GM12891 (cell line): ENCODE measurements at regions not wholly inside any gene's neighbourhood (a gene's known extent, or its start where the extent isn't known, plus 50 kb on each side); places are given as distances from the start of the nearest gene placed in this dataset.

Experiments used
- DNase-seq: peaks from one replicate; pipeline ENCODE4 v3.0.0; 2011; ENCODE audit warnings: low spot score; ENCODE audit not compliant: insufficient read length
- FAIRE-seq: peaks from 2 replicates; lab custom pipeline; 2011; peaks lifted over from hg19 to GRCh38; lab: Jason Lieb, UNC
- PAX5 ChIP-seq: IDR thresholded peaks from 2 replicates; pipeline ENCODE4 v1.6.1; 2011; ENCODE audit warnings: low read length, moderate library complexity, mild to moderate bottlenecking; ENCODE audit not compliant: insufficient read depth, severe bottlenecking
- POLR2A ChIP-seq: IDR thresholded peaks from 2 replicates; pipeline ENCODE4 v1.6.1; 2011; ENCODE audit warnings: low read depth, low read length, control low read depth
- POLR2AphosphoS5 ChIP-seq: IDR thresholded peaks from 2 replicates; pipeline ENCODE4 v1.6.1; 2011; ENCODE audit warnings: low read depth, low read length, control low read depth
- POU2F2 ChIP-seq: IDR thresholded peaks from 2 replicates; pipeline ENCODE4 v1.6.1; 2011; ENCODE audit warnings: low read depth, mild to moderate bottlenecking, control low read depth, low read length, moderate library complexity
- SPI1 ChIP-seq: IDR thresholded peaks from 2 replicates; pipeline ENCODE4 v1.6.1; 2011; ENCODE audit warnings: low read depth, low read length, control low read depth
- TAF1 ChIP-seq: IDR thresholded peaks from 2 replicates; pipeline ENCODE4 v1.6.1; 2011; ENCODE audit warnings: low read depth, low read length, control low read depth

DNA sequence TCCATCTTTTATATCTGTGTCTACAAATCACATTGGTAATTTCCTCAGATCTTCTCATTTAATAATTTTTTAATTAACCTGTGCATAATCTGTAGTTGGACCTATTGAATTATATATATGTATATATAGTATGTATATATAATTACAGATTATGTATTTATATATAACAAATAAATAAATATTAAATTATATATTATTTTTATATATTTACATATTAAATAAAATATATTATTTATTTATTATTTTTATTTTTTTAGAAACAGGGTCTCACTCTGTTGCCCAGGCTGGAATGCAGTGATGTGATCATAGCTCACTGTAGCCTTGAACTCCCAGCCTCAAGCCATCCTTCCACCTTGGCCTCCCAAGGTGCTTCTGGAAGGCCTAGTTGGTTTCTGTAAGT is 197.9 kb downstream of the FGF9 start:
- DNase-seq = no peak
- no peak for TF ChIP-seq POLR2AphosphoS5
- TF ChIP-seq POU2F2 = no peak
- TF ChIP-seq SPI1 = no peak
- TF ChIP-seq PAX5 = no peak
- no peak for TF ChIP-seq POLR2A
- TF ChIP-seq TAF1 = no peak
- FAIRE-seq = no peak

DNA sequence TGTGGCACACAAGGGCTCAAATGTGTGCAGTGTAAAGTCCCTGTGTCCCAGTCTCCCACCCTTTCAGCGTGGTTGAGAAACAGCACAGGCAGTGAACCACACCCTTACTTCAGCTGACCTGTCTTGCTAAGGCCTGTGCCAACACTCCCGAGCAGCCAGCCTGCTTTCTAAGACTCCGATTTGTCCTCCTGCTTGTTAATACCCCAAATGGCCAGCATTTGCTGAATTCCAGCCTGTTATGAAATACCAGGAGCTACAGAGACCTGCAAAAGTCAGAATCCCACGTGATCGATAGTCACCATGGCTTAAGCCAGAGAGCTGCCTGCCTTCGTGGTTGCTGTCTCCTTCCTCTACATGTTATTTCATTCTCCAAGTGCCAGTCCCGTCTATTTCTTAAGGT is 200.5 kb downstream of the FGF9 start:
- TF ChIP-seq SPI1 (no peak), POLR2A (no peak), POLR2AphosphoS5 (no peak), TAF1 (no peak), PAX5 (no peak), POU2F2 (no peak)
- FAIRE-seq (no peak), DNase-seq (no peak)

DNA sequence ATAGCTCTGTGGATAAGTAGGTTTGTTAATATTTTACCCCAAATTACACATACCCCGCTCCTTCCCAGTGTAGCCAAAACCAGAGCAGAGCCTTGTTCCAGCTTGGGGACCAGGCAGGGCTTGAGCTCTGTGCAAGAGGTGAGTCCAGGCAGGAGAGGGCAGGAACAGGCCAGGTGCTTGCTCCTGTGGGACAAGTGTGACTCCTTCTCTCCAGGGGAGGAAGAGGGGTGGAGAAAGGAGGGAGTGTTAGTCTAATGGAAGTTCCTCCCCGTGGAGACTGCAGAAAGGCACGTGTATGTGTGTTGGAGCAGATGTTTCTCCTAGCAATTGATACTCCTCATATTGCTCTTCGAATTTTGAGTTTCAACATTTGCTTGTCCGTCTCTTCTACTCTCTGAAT is 201.0 kb downstream of the FGF9 start:
- no peak for TF ChIP-seq PAX5
- TF ChIP-seq TAF1 = no peak
- TF ChIP-seq POU2F2 = no peak
- TF ChIP-seq POLR2A = no peak
- no peak for TF ChIP-seq POLR2AphosphoS5
- no peak for TF ChIP-seq SPI1
- no peak for DNase-seq
- no peak for FAIRE-seq

DNA sequence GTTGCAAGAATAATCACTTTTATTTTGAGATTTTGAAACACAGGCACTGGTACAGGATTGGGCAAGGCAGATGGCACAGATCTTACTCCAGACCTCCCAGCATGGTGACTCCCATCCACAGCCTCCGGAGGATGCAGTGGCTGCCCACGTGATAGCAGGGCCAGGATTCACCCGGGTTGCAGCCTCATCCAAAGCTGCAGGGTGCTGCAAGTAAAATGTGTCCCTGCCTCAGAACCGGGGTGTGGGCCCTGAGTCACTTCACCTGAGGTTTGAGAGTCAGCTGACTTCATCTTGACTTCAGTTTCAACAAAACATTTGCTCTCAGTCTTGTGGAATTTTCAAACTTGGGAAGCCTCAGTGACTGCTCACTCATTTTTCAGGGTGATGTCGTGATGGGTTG is 201.9 kb downstream of the FGF9 start:
- DNase-seq = no peak
- no peak for FAIRE-seq
- TF ChIP-seq POLR2AphosphoS5 = no peak
- TF ChIP-seq POU2F2 = no peak
- no peak for TF ChIP-seq PAX5
- no peak for TF ChIP-seq POLR2A
- TF ChIP-seq TAF1 = no peak
- no peak for TF ChIP-seq SPI1

DNA sequence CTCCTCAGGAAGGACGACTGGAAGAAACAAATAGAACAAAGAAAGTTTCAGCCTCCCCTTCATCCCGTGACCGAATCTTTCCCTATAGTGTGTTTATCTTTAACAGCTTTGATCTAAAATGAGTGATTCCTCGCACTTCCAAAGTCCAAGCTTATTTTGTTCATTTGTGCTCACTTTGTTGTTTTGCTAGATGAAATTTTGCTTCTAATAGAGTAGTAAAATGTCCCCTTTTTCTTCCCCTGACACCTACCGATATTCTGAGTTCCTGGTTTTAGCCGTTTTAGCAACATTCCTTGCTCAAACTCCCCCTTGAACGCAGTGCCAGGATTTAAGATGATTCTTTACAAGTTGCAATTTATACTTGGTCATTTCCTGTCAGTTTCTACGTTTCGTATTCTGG is 204.2 kb downstream of the FGF9 start:
- DNase-seq (no peak), FAIRE-seq (no peak)
- TF ChIP-seq TAF1 = no peak
- TF ChIP-seq POLR2A = no peak
- TF ChIP-seq PAX5 = no peak
- no peak for TF ChIP-seq POU2F2
- TF ChIP-seq POLR2AphosphoS5 = no peak
- no peak for TF ChIP-seq SPI1

DNA sequence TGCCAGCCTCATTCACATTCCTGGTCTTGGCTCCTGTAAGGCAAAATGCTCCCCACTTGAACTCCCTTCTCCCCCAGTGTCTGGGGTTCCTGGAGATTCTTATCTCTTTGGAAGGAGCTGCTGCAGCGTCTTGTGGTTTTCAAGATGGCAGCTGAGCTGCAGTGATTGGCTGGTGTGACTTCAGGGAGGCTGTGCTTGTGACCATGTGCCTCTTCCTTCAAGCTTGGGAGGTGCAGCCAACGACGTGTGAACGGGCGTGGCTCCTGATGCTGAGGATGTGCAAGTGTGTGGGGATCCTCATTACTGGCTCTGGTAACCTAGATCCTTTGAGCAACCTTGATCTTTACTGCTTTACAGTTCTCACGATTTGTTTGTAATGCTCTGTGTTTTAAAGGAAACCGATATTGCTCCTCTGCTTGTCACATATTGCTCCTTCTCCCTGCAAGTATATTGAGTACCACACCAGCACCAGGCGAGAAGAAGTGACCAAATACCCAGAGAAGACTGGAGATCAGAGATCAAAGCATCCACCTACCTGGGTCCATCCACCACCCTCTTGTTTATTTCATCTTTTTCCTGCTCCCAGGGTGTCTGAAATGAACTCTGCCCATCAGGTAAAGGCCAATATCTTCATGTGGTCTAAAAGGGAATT is 208.5 kb downstream of the FGF9 start:
- DNase-seq = no peak
- TF ChIP-seq PAX5 (no peak), POU2F2 (no peak), SPI1 (no peak), POLR2A (no peak), POLR2AphosphoS5 (no peak), TAF1 (no peak)
- FAIRE-seq = no peak

DNA sequence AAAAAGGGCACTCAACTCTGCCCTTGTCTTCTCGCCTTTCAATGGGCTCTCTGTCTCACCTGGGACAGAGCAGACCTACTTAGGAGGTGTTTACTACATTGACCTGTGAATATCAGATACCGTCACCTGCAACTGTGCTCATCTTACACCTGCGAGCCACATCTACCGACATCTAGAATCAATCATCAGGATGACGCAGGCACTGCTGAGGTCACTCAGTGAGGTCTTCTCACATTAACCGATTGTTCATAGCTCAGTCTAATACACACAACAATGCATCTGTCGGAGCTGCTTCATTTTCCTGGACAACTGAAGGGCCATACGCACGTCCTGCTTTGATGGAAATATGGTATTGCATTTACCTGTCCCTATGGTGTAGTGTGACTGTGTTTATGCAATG is 211.9 kb downstream of the FGF9 start:
- no peak for DNase-seq
- no peak for TF ChIP-seq POLR2A
- no peak for TF ChIP-seq POU2F2
- TF ChIP-seq TAF1 = no peak
- TF ChIP-seq PAX5 = no peak
- no peak for TF ChIP-seq SPI1
- no peak for TF ChIP-seq POLR2AphosphoS5
- no peak for FAIRE-seq

DNA sequence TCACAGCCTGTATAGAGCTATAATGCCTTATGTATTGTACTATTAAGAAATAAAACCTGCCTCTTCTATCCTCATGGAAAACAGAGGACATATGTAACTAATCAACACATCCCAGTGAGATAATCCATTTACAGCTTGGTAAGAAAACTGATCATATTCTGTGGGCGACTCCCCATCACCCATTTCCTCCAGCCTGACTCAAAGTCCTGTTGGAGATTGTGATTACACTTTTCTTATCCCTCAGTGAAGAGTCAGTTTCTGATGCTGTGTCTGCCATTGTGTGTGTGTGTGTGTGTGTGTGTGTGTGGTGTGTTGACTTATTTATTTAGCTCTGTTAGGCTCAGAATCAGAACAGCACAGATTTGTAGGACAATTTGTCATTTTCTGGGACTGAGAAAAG is 212.8 kb downstream of the FGF9 start:
- FAIRE-seq = no peak
- no peak for DNase-seq
- no peak for TF ChIP-seq POU2F2
- TF ChIP-seq TAF1 = no peak
- no peak for TF ChIP-seq POLR2A
- TF ChIP-seq PAX5 = no peak
- no peak for TF ChIP-seq SPI1
- no peak for TF ChIP-seq POLR2AphosphoS5

DNA sequence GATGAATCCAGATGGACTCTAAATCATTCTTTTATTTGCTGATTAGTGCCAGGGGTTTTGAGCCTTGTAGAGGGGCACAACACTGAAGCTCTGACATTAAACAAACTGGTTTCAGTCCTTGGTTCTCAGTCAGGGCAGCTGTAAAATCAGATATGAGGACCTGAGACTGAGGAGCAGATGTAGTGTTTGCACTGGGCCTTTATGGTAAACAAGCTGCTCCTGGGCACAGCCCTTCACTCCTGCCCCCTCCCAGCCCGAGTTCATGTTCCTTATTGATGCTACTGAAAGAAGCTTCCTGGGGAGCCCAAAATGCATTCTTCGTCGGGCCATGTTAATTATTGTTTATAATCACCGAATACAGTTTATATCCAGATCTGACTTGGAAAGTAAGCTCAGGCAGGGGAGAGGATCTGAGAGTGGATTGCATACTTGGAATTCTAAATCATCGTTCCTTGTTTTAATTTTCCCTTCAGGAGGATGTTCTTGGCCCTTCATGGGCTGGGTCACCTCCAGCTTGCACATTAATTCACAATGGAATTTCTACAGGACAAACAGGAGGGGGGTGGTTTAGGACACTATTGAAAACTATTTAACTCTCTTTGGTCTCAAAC is 213.5 kb downstream of the FGF9 start:
- DNase-seq = no peak
- FAIRE-seq = no peak
- no peak for TF ChIP-seq PAX5
- no peak for TF ChIP-seq POLR2AphosphoS5
- no peak for TF ChIP-seq SPI1
- TF ChIP-seq POLR2A = no peak
- TF ChIP-seq POU2F2 = no peak
- TF ChIP-seq TAF1 = no peak
